ENCODE measurements at regions not wholly inside any gene's neighbourhood (a gene's known extent, or its start where the extent isn't known, plus 50 kb on each side); places are given as distances from the start of the nearest gene placed in this dataset.

DNA sequence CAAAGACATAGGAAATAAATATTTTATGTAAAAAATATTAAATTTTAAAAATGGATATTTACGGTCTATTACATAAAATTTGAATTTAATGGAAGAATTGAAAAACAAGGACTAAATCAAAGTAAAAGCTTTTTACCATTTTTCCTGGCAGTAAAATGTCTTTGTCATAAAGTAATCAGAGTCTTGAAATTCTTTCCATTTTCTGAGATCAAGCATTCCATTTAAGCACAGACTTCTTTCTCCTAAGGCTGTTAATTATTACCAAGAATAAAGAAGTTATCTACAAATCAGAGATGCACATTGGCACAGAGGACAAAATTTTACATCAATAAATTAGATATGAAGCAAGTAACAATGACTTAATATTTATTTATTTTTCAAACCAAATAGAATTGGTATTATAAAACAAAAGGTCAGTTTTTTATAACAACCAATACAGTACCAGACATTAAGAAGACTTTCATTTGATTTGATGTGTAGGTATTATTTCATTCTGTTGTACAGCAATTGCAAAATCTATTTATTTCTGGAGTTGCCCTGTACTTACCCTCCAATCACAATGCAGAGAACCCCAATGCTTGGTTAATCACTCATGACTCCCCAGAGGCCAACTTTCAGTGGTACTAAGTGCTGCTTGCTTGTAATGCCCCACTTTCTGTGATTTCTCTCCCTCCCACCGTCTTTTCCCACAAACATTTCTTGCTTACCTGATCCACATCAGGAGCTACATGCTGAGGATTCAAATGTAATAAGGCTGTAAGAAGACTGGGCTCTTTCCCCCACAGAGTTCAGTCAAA lies 254.6 kb downstream of the GASK1B start:
- TF ChIP-seq, protein P1, sequence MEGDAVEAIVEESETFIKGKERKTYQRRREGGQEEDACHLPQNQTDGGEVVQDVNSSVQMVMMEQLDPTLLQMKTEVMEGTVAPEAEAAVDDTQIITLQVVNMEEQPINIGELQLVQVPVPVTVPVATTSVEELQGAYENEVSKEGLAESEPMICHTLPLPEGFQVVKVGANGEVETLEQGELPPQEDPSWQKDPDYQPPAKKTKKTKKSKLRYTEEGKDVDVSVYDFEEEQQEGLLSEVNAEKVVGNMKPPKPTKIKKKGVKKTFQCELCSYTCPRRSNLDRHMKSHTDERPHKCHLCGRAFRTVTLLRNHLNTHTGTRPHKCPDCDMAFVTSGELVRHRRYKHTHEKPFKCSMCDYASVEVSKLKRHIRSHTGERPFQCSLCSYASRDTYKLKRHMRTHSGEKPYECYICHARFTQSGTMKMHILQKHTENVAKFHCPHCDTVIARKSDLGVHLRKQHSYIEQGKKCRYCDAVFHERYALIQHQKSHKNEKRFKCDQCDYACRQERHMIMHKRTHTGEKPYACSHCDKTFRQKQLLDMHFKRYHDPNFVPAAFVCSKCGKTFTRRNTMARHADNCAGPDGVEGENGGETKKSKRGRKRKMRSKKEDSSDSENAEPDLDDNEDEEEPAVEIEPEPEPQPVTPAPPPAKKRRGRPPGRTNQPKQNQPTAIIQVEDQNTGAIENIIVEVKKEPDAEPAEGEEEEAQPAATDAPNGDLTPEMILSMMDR (IDR thresholded peaks at IDR 0.05; ENCODE audit: low read depth, low read length, missing input control) = no peak
- TF ChIP-seq JUND (IDR thresholded peaks at IDR 0.05) (no peak), TAF1 (conservative IDR thresholded peaks at IDR 0.05) (no peak), RAD21 (IDR thresholded peaks at IDR 0.05) (no peak), YY1 (IDR thresholded peaks at IDR 0.05) (no peak), MAX (IDR thresholded peaks at IDR 0.05) (no peak), ATF3 (IDR thresholded peaks at IDR 0.05) (no peak), FOXA1 (IDR thresholded peaks at IDR 0.05) (no peak), SP1 (IDR thresholded peaks at IDR 0.05) (no peak), ZBTB33 (IDR thresholded peaks at IDR 0.05) (no peak), HNF4A (conservative IDR thresholded peaks at IDR 0.05) (no peak)
- TF ChIP-seq, protein P2, sequence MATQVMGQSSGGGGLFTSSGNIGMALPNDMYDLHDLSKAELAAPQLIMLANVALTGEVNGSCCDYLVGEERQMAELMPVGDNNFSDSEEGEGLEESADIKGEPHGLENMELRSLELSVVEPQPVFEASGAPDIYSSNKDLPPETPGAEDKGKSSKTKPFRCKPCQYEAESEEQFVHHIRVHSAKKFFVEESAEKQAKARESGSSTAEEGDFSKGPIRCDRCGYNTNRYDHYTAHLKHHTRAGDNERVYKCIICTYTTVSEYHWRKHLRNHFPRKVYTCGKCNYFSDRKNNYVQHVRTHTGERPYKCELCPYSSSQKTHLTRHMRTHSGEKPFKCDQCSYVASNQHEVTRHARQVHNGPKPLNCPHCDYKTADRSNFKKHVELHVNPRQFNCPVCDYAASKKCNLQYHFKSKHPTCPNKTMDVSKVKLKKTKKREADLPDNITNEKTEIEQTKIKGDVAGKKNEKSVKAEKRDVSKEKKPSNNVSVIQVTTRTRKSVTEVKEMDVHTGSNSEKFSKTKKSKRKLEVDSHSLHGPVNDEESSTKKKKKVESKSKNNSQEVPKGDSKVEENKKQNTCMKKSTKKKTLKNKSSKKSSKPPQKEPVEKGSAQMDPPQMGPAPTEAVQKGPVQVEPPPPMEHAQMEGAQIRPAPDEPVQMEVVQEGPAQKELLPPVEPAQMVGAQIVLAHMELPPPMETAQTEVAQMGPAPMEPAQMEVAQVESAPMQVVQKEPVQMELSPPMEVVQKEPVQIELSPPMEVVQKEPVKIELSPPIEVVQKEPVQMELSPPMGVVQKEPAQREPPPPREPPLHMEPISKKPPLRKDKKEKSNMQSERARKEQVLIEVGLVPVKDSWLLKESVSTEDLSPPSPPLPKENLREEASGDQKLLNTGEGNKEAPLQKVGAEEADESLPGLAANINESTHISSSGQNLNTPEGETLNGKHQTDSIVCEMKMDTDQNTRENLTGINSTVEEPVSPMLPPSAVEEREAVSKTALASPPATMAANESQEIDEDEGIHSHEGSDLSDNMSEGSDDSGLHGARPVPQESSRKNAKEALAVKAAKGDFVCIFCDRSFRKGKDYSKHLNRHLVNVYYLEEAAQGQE (IDR thresholded peaks at IDR 0.05) = no peak
